Osteocyte (in vitro differentiated cells): ENCODE measurements at regions not wholly inside any gene's neighbourhood (a gene's known extent, or its start where the extent isn't known, plus 50 kb on each side); places are given as distances from the start of the nearest gene placed in this dataset.

Experiments used
- DNase-seq: peaks from one replicate; pipeline ENCODE4 v3.0.0; 2021; ENCODE audit warnings: mixed read lengths; ENCODE audit not compliant: unreplicated experiment; ENCODE audit errors: extremely low spot score
- H3K27ac Mint-ChIP-seq: one replicate; pipeline ENCODE4 v1.8.0; 2021; ENCODE audit warnings: mild to moderate bottlenecking, mixed read lengths; ENCODE audit not compliant: unreplicated experiment
- H3K27me3 Mint-ChIP-seq: one replicate; pipeline ENCODE4 v1.8.0; 2021; ENCODE audit warnings: mixed read lengths; ENCODE audit not compliant: unreplicated experiment
- H3K36me3 Mint-ChIP-seq: one replicate; pipeline ENCODE4 v1.8.0; 2021; ENCODE audit warnings: mixed read lengths; ENCODE audit not compliant: unreplicated experiment
- H3K4me1 Mint-ChIP-seq: one replicate; pipeline ENCODE4 v1.8.0; 2021; ENCODE audit warnings: mixed read lengths; ENCODE audit not compliant: unreplicated experiment
- H3K4me3 Mint-ChIP-seq: one replicate; pipeline ENCODE4 v1.8.0; 2021; ENCODE audit warnings: mild to moderate bottlenecking, moderate library complexity, mixed read lengths; ENCODE audit not compliant: unreplicated experiment
- H3K9me3 Mint-ChIP-seq: one replicate; pipeline ENCODE4 v1.8.0; 2021; ENCODE audit warnings: mixed read lengths; ENCODE audit not compliant: unreplicated experiment
- CTCF ChIP-seq: fragments of 200-600 bp; sonication (generic); IDR thresholded peaks from 2 replicates; pipeline ENCODE4 v1.5.0; 2021; ENCODE audit warnings: antibody characterized with exemption, mild to moderate bottlenecking, moderate library complexity

GRCh38 chr19:22914646-22915045, 82.6 kb downstream of the ZNF723 start:
- no peak for TF ChIP-seq CTCF
- Mint-ChIP-seq H3K4me3 (no peak overlapping the region), H3K4me1 (no peaks in the 10 kb centered on the region), H3K36me3 (no peaks in the 10 kb centered on the region), H3K9me3 (peaks cover 33% of the 10 kb centered on the region), H3K27ac (no peak overlapping the region), H3K27me3 (no peaks in the 10 kb centered on the region)
- DNase-seq = no peak

- no peak overlapping the region for H3K4me3 Mint-ChIP-seq
- no peak for TF ChIP-seq CTCF
Measured at GRCh38 chr19:22918221-22918620, 84.8 kb downstream of the ZNF728 start.

GRCh38 chr19:22919946-22920345, 83.0 kb downstream of the ZNF728 start:
- DNase-seq = no peak
- no peak for TF ChIP-seq CTCF
- Mint-ChIP-seq H3K4me3 (no peak overlapping the region), H3K4me1 (no peaks in the 10 kb centered on the region), H3K36me3 (no peaks in the 10 kb centered on the region), H3K9me3 (peaks cover 41% of the 10 kb centered on the region), H3K27ac (no peak overlapping the region), H3K27me3 (no peaks in the 10 kb centered on the region)

More at GRCh38 chr19:22918221-22918620, 84.8 kb downstream of the ZNF728 start:
- H3K27me3 Mint-ChIP-seq = no peaks in the 10 kb centered on the region
- no peaks in the 10 kb centered on the region for H3K4me1 Mint-ChIP-seq
- H3K36me3 Mint-ChIP-seq = no peaks in the 10 kb centered on the region
- peaks cover 39% of the 10 kb centered on the region for H3K9me3 Mint-ChIP-seq
- DNase-seq = peak; percentile 32
- no peak overlapping the region for H3K27ac Mint-ChIP-seq
